ENCODE measurements at regions not wholly inside any gene's neighbourhood (a gene's known extent, or its start where the extent isn't known, plus 50 kb on each side); places are given as distances from the start of the nearest gene placed in this dataset.

GRCh38 chr4:31078661-31079060 is 358.5 kb downstream of the PCDH7 start:
- H3K4me1 ChIP-seq: no peaks in the 10 kb centered on the region
- no peaks in the 10 kb centered on the region for H3K36me3 ChIP-seq
- no peak for DNase-seq
- no peak for ATAC-seq
- no peak overlapping the region for H3K4me3 ChIP-seq
- H3K27me3 ChIP-seq: no peaks in the 10 kb centered on the region
- in situ Hi-C loops (cut with MboI; ENCODE audit: low sequenced_read_pairs in 4 of 4): no loop called here
- intact Hi-C loops (cut with DNase I; ENCODE audit: low total_unique reads): no loop called here
- no peak overlapping the region for H3K27ac ChIP-seq
- H3K9me3 ChIP-seq: no peaks in the 10 kb centered on the region
- TF ChIP-seq CTCF (IDR thresholded peaks at IDR 0.05 in 4 of 5, conservative IDR thresholded peaks at IDR 0.05 in 1 of 5) (no peak), POLR2A (IDR thresholded peaks at IDR 0.05) (no peak)

- H3K36me3 ChIP-seq: no peaks in the 10 kb centered on the region
- DNase-seq: no peak
- intact Hi-C loops (cut with DNase I; ENCODE audit: low total_unique reads): no loop called here
- ATAC-seq: no peak
- no peaks in the 10 kb centered on the region for H3K9me3 ChIP-seq
- H3K27ac ChIP-seq: no peak overlapping the region
- no peaks in the 10 kb centered on the region for H3K4me1 ChIP-seq
- H3K27me3 ChIP-seq: no peaks in the 10 kb centered on the region
- H3K4me3 ChIP-seq: no peak overlapping the region
- in situ Hi-C loops (cut with MboI; ENCODE audit: low sequenced_read_pairs in 4 of 4): no loop called here
- TF ChIP-seq POLR2A (IDR thresholded peaks at IDR 0.05) (no peak), CTCF (IDR thresholded peaks at IDR 0.05 in 4 of 5, conservative IDR thresholded peaks at IDR 0.05 in 1 of 5) (no peak)
Observed at GRCh38 chr4:31080887-31081286, 360.7 kb downstream of the PCDH7 start.

GRCh38 chr4:31081366-31081765 is 361.2 kb downstream of the PCDH7 start:
- intact Hi-C loops (cut with DNase I; ENCODE audit: low total_unique reads): no loop called here

GRCh38 chr4:31083456-31083855 is 363.3 kb downstream of the PCDH7 start:
- Histone ChIP-seq H3K9me3 (no peaks in the 10 kb centered on the region), H3K27me3 (no peaks in the 10 kb centered on the region), H3K4me3 (no peak overlapping the region), H3K4me1 (no peaks in the 10 kb centered on the region), H3K27ac (no peak overlapping the region), H3K36me3 (no peaks in the 10 kb centered on the region)
- intact Hi-C loops (cut with DNase I; ENCODE audit: low total_unique reads): no loop called here
- ATAC-seq (no peak), DNase-seq (no peak)
- no peak for TF ChIP-seq POLR2A (IDR thresholded peaks at IDR 0.05)
- TF ChIP-seq CTCF (IDR thresholded peaks at IDR 0.05 in 4 of 5, conservative IDR thresholded peaks at IDR 0.05 in 1 of 5): no peak
- in situ Hi-C loops (cut with MboI; ENCODE audit: low sequenced_read_pairs in 4 of 4): no loop called here

More at GRCh38 chr4:31081366-31081765, 361.2 kb downstream of the PCDH7 start:
- Histone ChIP-seq H3K4me1 (no peaks in the 10 kb centered on the region), H3K36me3 (no peaks in the 10 kb centered on the region), H3K9me3 (no peaks in the 10 kb centered on the region), H3K27me3 (no peaks in the 10 kb centered on the region), H3K4me3 (no peak overlapping the region), H3K27ac (no peak overlapping the region)
- no peak for TF ChIP-seq CTCF (IDR thresholded peaks at IDR 0.05 in 4 of 5, conservative IDR thresholded peaks at IDR 0.05 in 1 of 5)
- no peak for ATAC-seq
- no peak for DNase-seq
- in situ Hi-C loops (cut with MboI; ENCODE audit: low sequenced_read_pairs in 4 of 4): no loop called here

- TF ChIP-seq CTCF (IDR thresholded peaks at IDR 0.05 in 4 of 5, conservative IDR thresholded peaks at IDR 0.05 in 1 of 5): no peak
- no peak for TF ChIP-seq POLR2A (IDR thresholded peaks at IDR 0.05)
- intact Hi-C loops (cut with DNase I; ENCODE audit: low total_unique reads): no loop called here
- Histone ChIP-seq H3K27me3 (no peaks in the 10 kb centered on the region), H3K27ac (no peak overlapping the region), H3K36me3 (no peaks in the 10 kb centered on the region), H3K4me3 (no peak overlapping the region), H3K9me3 (no peaks in the 10 kb centered on the region), H3K4me1 (no peaks in the 10 kb centered on the region)
- in situ Hi-C loops (cut with MboI; ENCODE audit: low sequenced_read_pairs in 4 of 4): no loop called here
- no peak for ATAC-seq
- no peak for DNase-seq
Observed at GRCh38 chr4:31084806-31085416, 364.7 kb downstream of the PCDH7 start.
